DOHH2 (cell line): ENCODE measurements at regions not wholly inside any gene's neighbourhood (a gene's known extent, or its start where the extent isn't known, plus 50 kb on each side); places are given as distances from the start of the nearest gene placed in this dataset.

ENCODE experiments used
- CTCF ChIP-seq: fragments of 200-600 bp; sonication (generic); IDR thresholded peaks from one replicate; pipeline ENCODE4 v1.5.1; 2014; ENCODE audit warnings: antibody characterized with exemption, mild to moderate bottlenecking, low read depth, low read length; ENCODE audit not compliant: poor library complexity, severe bottlenecking
- EZH2phosphoT487 ChIP-seq: fragments of 200-600 bp; sonication (generic); IDR thresholded peaks from 2 replicates; pipeline ENCODE4 v1.6.1; 2017; ENCODE audit warnings: borderline replicate concordance, mild to moderate bottlenecking, antibody characterized with exemption, low read length, moderate library complexity, mixed read lengths

GRCh38 chr4:177596991-177597390, 154.8 kb upstream of the AGA start:
- TF ChIP-seq CTCF (no peak), EZH2phosphoT487 (no peak)
